ENCODE measurements at regions not wholly inside any gene's neighbourhood (a gene's known extent, or its start where the extent isn't known, plus 50 kb on each side); places are given as distances from the start of the nearest gene placed in this dataset.
"Not testable (repeated sequence)": the region's sequence is repeated elsewhere in the genome, so short reads cannot be mapped to it uniquely, and the experiment has no call there.

DNA sequence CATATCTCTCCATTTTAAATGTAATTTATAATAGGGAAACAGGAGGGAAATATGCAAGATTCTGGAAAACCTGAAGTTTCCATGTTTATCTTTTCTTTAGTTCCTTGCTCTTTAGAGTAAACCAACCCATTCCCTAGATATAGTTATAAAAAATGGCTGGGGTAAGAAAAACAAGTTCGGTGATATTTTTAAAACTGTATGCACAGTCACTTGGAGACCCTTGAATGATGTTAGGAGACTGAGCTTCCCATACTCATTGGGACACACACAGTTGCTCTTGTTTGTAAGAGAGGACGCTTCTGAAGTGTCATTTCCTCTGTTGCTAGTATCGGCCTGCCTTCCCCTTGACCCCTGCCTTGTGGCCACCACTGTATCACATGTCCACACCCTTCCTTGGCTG, 55.0 kb upstream of the NBPF9 start:
- not testable (repeated sequence) for TF ChIP-seq SP1 (CRISPR knock-in tag; IDR thresholded peaks at IDR 0.05); BHLHE40 (IDR thresholded peaks at IDR 0.05; ENCODE audit: low read length); POLR2A (conservative IDR thresholded peaks at IDR 0.05)

Measured in K562 (cell line).